ENCODE measurements at regions not wholly inside any gene's neighbourhood (a gene's known extent, or its start where the extent isn't known, plus 50 kb on each side); places are given as distances from the start of the nearest gene placed in this dataset.
"Not testable (repeated sequence)": the region's sequence is repeated elsewhere in the genome, so short reads cannot be mapped to it uniquely, and the experiment has no call there.

DNA sequence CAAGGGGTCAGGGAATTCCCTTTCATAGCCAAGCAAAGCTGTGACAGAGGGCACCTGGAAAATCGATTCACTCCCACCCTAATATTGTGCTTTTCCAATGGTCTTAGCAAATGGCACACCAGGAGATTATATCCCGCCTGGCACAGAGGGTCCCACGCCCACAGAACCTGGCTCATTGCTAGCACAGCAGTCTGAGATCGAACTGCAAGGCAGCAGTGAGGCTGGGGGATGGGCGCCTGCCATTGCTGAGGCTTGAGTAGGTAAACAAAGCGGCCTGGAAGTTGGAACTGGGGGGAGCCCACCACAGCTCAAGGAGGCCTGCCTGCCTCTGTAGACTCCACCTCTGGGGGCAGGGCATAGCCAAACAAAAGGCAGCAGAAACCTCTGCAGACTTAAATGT is 72.7 kb upstream of the EPHA3 start:
- TF ChIP-seq, protein P1, sequence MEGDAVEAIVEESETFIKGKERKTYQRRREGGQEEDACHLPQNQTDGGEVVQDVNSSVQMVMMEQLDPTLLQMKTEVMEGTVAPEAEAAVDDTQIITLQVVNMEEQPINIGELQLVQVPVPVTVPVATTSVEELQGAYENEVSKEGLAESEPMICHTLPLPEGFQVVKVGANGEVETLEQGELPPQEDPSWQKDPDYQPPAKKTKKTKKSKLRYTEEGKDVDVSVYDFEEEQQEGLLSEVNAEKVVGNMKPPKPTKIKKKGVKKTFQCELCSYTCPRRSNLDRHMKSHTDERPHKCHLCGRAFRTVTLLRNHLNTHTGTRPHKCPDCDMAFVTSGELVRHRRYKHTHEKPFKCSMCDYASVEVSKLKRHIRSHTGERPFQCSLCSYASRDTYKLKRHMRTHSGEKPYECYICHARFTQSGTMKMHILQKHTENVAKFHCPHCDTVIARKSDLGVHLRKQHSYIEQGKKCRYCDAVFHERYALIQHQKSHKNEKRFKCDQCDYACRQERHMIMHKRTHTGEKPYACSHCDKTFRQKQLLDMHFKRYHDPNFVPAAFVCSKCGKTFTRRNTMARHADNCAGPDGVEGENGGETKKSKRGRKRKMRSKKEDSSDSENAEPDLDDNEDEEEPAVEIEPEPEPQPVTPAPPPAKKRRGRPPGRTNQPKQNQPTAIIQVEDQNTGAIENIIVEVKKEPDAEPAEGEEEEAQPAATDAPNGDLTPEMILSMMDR (IDR thresholded peaks at IDR 0.05; ENCODE audit: insufficient read depth, low read length), result not testable (repeated sequence)
- TF ChIP-seq, protein P2, sequence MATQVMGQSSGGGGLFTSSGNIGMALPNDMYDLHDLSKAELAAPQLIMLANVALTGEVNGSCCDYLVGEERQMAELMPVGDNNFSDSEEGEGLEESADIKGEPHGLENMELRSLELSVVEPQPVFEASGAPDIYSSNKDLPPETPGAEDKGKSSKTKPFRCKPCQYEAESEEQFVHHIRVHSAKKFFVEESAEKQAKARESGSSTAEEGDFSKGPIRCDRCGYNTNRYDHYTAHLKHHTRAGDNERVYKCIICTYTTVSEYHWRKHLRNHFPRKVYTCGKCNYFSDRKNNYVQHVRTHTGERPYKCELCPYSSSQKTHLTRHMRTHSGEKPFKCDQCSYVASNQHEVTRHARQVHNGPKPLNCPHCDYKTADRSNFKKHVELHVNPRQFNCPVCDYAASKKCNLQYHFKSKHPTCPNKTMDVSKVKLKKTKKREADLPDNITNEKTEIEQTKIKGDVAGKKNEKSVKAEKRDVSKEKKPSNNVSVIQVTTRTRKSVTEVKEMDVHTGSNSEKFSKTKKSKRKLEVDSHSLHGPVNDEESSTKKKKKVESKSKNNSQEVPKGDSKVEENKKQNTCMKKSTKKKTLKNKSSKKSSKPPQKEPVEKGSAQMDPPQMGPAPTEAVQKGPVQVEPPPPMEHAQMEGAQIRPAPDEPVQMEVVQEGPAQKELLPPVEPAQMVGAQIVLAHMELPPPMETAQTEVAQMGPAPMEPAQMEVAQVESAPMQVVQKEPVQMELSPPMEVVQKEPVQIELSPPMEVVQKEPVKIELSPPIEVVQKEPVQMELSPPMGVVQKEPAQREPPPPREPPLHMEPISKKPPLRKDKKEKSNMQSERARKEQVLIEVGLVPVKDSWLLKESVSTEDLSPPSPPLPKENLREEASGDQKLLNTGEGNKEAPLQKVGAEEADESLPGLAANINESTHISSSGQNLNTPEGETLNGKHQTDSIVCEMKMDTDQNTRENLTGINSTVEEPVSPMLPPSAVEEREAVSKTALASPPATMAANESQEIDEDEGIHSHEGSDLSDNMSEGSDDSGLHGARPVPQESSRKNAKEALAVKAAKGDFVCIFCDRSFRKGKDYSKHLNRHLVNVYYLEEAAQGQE (IDR thresholded peaks at IDR 0.05; ENCODE audit: insufficient replicate concordance, low read depth), result not testable (repeated sequence)
- TF ChIP-seq SPI1 (IDR thresholded peaks at IDR 0.05; ENCODE audit: borderline replicate concordance, low read depth); POLR2AphosphoS5 (IDR thresholded peaks at IDR 0.05; ENCODE audit: low read depth): not testable (repeated sequence)
